ENCODE measurements at regions not wholly inside any gene's neighbourhood (a gene's known extent, or its start where the extent isn't known, plus 50 kb on each side); places are given as distances from the start of the nearest gene placed in this dataset.
"Not testable (repeated sequence)": the region's sequence is repeated elsewhere in the genome, so short reads cannot be mapped to it uniquely, and the experiment has no call there.

DNA sequence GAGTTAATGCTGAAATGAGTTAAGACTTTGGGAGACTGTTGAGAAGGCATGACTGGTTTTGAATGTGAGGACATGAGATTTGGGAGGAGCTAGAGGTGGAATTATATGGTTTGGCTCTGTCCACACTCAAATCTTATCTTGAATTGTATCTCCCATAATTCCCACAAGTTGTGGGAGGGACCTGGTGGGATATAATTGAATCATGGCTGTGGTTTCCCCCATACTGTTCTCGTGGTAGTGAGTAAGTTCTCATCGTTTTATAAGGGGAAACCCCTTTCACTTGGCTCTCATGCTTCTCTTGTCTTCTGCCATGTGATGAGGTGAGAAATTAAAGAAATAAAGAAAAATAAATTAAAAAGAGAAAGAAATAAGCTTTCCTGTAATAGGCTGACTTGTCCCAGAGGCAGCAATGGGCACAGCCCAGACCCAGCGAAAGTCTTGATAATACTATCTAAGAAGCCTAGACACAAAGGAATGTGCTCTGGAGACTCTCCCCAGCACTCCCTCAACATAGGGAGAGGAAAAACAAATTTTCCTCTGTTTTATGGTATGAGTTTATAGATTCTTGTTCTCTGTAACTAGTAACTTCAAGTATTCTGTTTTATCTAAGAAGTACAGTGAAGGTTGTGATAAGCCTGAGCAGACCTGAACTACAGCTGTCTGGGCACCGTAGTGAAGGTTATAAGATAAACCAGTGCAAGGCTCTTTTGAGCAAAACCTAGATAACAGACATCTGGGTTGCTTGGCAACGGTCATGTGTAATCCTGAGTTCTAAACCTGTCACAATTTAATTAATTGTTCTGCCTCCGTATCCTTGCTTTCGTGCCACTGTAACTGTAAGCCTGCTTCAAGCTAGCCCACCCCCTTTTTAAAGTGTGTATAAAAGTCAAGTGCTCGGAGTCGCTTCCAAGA lies 88.9 kb upstream of the ECI2 start:
- DNase-seq: no peak

DNA sequence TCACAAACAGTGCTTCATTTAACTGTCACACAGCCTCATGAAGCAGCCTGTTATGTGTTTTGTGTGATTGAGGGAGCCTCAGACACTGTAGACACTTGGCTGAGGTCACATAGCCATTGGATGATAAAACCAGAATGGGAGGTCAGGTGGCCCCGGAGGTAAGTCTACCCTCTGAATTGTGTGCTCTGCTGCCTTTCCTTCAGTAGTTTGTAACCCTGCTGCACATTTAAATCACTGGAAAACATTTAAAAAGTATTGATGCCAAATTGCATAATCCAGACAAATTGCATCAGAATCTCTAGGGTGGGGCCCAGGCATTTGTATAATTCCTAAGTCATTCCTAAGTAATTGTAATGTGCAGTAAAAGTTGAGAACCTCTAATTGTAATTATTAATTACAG lies 85.2 kb upstream of the ECI2 start:
- DNase-seq: no peak

DNA sequence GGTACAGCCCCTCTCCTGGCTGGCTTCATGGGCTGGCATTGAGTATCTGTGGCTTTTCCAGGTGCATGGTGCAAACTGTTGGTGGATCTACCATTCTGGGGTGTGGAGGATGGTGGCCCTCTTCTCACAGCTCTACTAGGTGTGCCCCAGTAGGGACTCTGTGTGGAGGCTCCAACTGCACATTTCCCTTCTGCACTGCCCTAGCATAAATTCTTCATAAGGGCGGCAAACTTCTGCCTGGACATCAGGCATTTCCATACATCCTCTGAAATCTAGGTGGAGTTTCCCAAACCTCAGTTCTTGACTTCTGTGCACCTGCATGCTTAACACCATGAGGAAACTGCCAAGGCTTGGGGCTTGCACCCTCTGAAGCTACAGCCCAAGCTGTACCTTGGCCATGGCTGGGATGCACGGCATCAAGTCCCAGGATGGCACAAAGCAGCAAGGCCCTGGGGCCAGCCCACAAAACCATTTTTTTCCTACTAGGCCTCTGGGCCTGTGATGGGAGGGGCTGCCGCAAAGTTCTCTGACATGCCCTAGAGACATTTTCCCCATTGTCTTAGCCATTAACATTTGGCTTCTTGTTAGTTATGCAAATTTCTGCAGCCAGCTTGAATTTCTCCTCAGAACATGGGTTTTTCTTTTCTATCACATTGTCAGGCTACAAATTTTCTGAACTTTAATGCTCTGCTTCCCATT lies 83.4 kb upstream of the ECI2 start:
- not testable (repeated sequence) for DNase-seq

GRCh38 chr6:4212588-4212987 lies 77.2 kb upstream of the ECI2 start:
- no peak for DNase-seq

DNA sequence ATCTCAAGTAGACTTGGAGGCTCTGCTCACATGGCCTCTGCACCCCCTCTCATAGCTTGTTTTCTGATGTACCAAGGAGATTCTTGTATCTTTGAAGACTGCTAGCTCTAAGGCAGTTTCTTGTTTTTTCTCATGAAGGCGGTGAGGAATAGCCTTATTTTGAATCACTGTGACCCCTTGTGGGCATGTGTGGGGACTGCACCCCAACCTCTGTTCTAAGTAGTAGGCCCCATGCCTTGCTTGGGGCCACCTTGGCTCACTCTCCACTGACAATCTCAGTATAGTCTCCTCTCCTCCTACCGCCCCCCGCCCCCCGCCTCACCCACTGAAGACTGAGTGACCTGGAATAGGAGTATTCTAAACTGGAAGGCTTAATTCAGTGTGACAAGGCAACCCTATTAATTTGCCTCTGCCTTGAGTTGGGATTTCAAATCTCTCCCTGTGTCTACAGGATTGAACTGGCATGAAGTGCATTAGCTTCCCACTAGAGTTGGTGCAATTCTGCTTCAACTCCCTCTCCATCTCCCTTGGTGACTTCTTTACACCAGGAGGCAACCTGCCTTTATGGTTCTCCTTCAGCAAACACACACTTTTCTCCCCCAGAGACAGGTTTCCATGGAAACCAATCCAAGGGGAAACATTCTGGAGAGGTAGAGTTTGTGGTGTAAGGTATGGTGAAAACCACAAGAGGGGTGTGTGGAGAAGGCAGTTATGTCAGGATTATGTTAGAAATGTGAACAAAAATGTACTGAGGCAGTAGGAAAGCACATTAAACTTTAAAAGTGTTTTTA lies 75.4 kb upstream of the ECI2 start:
- peak; percentile 25 for DNase-seq

GRCh38 chr6:4209196-4209595 lies 73.8 kb upstream of the ECI2 start:
- DNase-seq: peak; percentile 3

- no peak for DNase-seq
These were observed 72.8 kb upstream of the ECI2 start for GRCh38 chr6:4208158-4208557.

- not testable (repeated sequence) for DNase-seq
These were observed 68.5 kb upstream of the ECI2 start for GRCh38 chr6:4203642-4204417.

- no peak for DNase-seq
These were observed 57.3 kb upstream of the ECI2 start for GRCh38 chr6:4192627-4193026.

DNA sequence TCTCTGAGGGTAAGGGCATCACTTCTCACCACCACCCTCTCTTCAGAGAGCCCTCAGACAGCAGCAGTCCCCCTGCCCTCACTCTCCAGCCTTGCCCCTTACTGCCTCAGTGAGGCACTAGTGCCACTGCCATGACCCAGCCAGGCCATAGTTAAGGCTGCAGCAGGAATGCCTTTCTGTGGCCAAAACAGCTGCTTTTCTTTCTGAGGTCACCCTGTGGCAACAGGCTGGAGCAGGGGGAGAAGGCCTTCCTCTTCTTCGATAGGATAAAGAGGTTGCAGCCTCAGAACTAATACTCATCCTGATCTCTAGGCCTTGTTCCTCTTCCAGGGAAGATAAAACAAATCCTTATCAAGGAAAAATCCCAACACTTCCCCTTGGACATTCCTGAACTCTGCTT lies 56.8 kb upstream of the ECI2 start:
- no peak for DNase-seq

GRCh38 chr6:4191271-4191721 lies 55.9 kb upstream of the ECI2 start:
- no peak for DNase-seq

DNA sequence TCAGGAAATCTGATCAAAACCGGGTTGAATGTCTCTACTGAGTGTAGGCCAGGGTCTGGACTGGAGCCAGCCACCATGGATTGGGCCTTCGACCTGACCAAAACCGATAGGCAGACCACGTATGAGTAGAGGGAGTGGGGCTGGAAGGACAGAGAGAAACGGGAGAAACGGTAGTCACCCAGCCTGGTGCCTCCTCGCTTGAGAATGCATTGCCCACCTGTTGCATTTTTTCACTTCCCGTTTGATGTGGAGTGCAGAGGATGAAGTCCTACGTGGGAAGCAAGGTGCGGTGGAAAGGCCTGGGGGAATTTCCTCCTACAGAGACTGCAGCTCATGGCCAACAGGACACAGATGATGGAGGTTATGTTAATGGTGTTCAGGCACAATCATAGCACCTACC lies 53.9 kb upstream of the ECI2 start:
- no peak for DNase-seq

GRCh38 chr6:4188801-4189200 lies 53.4 kb upstream of the ECI2 start:
- no peak for DNase-seq

DNA sequence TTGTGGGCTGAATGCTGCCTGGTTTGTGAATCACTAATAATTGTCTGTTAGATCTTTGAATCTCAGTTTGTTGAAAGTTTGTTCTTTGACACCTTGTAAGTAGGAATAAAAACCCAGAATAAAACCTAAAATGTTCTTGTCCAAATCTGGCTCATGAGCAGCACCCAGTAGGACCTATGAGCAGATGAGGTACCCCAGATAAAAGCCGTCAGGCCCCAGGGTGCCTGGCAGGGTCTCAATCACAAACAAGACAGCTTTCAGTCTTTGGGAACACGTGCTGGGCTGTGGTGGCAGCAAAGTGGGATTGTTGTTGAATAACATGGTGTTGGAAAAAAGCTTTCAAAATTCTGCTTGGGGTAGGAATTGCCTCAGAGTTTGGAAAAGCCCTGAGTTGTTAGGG lies 52.1 kb upstream of the ECI2 start:
- no peak for DNase-seq

- DNase-seq: no peak
These were observed 51.0 kb upstream of the ECI2 start for GRCh38 chr6:4186385-4186784.

DNA sequence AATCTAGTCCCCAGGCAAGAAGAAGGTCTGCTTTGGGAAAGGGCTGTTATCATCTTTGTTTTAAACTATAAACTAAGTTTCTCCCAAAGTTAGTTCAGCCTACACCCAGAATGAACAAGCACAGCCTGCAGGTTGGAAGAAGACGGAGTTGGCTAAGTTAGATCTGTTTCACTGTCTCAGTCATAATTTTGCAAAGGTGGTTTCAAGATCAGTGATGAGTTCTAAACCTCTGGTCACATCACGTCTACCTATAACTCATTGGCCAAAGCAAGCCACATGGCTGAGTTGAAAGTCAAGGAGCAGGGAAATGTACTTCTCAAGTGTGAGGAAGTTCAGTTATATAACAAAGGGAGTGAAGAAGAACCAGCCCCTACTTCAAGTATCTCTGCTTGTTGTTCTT lies 50.5 kb upstream of the ECI2 start:
- DNase-seq: no peak

- DNase-seq: no peak
These were observed 50.0 kb upstream of the ECI2 start for GRCh38 chr6:4185419-4185818.
